ENCODE measurements at regions not wholly inside any gene's neighbourhood (a gene's known extent, or its start where the extent isn't known, plus 50 kb on each side); places are given as distances from the start of the nearest gene placed in this dataset.
"Not testable (repeated sequence)": the region's sequence is repeated elsewhere in the genome, so short reads cannot be mapped to it uniquely, and the experiment has no call there.

DNA sequence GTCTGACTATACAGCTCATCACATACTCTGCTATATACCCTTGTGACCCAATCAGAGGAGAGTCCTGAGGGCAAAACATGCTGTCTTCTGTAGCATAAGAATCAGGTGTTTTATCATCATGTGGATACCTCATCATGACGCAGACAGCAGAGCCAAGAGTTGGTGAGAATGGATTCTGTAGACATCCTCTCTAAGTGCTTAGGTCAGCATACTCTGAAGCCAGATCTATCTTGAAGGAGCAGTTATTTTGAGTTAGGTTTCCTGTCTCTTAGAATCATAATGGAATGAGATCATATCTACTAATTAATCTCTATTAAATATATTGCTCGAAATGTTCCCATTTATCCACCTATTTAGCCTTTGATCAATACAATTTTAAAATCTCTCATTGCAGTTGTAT is 190.2 kb upstream of the KCNH7 start:
- DNase-seq = no peak

DNA sequence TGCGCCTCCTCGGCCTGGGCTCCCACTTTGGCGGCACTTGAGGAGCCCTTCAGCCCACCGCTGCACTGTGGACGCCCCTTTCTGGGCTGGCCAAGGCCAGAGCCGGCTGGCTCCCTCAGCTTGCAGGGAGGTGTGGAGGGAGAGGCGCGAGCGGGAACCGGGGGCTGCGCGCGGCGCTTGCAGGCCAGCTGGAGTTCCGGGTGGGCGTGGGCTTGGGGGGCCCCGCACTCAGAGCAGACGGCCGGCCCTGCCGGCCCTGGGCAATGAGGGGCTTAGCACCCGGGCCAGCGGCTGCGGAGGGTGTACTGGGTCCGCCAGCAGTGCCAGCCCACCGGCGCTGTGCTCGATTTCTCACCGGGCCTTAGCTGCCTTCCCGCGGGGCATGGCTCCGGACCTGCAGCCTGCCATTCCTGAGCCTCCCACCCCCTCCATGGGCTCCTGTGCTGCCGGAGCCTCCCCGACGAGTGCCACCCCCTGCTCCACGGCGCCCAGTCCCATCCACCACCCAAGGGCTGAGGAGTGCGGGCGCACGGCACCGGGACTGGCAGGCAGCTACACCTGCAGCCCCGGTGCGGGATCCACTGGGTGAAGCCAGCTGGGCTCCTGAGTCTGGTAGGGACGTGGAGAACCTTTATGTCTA is 187.7 kb upstream of the KCNH7 start:
- not testable (repeated sequence) for H3K27me3 ChIP-seq; H3K36me3 ChIP-seq; H3K27ac ChIP-seq; DNase-seq; H3K9me3 ChIP-seq (replicated peaks); H3K4me3 ChIP-seq; H3K4me1 ChIP-seq

More for the DNA sequence above, 190.2 kb upstream of the KCNH7 start:
- Histone ChIP-seq H3K4me1 (no peaks in the 10 kb centered on the region), H3K27ac (no peak overlapping the region), H3K4me3 (no peak overlapping the region), H3K36me3 (no peaks in the 10 kb centered on the region), H3K27me3 (no peaks in the 10 kb centered on the region), H3K9me3 (replicated peaks) (no peaks in the 10 kb centered on the region)

DNA sequence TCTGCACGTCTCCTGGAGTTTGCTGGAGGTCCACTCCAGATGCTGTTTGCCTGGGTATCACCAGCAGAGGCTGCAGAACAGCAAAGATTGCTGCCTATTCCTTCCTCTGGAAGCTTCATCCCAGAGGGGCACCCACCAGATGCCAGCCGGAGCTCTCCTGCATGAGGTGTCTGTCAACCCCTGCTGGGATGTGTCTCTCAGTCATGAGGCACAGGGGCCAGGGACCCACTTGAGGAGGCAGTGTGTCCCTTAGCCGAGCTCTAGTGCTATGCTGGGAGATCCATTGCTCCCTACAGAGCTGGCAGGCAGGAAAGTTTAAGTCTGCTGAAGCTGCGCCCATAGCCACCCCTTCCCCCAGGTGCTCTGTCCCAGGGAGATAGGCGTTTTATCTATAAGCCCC is 178.3 kb upstream of the KCNH7 start:
- H3K27me3 ChIP-seq; H3K27ac ChIP-seq; DNase-seq; H3K9me3 ChIP-seq (replicated peaks); H3K36me3 ChIP-seq; H3K4me3 ChIP-seq; H3K4me1 ChIP-seq: not testable (repeated sequence)

DNA sequence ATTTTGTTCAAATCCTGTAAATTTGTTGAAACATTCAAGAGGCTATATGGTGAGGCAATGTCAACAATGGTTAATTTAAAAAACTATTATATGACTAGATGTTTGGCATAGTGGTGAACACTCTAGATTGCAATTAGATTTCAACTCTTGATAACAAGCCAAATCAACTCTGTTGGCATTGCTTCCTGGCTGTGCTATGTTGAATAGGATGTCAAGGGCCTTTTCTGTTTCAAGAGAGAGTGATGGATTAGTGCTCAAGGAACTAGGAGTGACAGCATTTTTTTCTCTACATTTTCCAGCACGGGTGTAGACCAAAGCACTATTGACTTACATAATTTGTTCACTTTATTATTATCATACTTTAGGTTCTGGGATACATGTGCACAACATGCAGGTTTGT is 172.4 kb upstream of the KCNH7 start:
- Histone ChIP-seq H3K9me3 (replicated peaks) (no peaks in the 10 kb centered on the region), H3K4me1 (no peaks in the 10 kb centered on the region), H3K27me3 (no peaks in the 10 kb centered on the region), H3K4me3 (no peak overlapping the region), H3K27ac (no peak overlapping the region), H3K36me3 (no peaks in the 10 kb centered on the region)
- no peak for DNase-seq

DNA sequence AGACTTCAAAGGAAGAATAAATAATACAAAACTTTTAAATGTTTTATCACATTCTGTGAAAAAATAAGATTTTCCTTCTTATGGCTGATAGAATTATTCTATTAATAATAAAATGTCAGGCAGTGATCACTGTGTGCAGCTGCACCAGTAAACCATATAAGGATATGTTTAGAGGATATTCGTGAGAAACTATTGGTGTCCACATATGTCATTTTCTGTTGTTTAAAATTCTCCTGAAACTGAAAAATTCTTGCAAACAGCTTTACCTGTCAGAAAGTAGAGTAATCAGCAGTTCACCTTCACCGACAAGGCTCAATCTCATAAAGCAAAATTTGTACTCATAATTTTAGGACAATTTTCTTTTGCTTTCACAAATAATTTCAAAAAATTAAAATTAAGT is 170.1 kb upstream of the KCNH7 start:
- Histone ChIP-seq H3K27ac (no peak overlapping the region), H3K27me3 (no peaks in the 10 kb centered on the region), H3K4me3 (no peak overlapping the region), H3K4me1 (no peaks in the 10 kb centered on the region), H3K36me3 (no peaks in the 10 kb centered on the region), H3K9me3 (replicated peaks) (no peaks in the 10 kb centered on the region)
- DNase-seq = no peak

DNA sequence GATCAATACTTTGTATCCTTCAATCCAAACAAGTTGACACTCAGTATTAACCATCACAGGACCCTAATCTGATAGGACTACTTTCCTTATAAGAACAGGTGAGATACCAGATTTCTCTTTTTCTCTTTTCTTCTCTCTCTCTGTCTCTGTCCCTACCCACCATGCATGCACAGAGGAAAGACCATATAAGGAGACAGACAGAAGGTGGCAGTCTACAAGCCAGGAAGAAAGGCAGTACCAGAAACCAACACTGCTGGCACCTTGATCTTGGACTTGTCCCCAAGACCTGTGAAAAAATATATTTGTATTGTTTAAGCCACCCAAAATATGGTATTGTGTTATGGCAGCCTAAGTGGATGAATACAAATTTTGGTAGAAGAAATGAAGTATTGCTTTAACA is 156.2 kb upstream of the KCNH7 start:
- Histone ChIP-seq H3K4me3 (no peak overlapping the region), H3K4me1 (no peaks in the 10 kb centered on the region), H3K9me3 (replicated peaks) (no peaks in the 10 kb centered on the region), H3K27me3 (no peaks in the 10 kb centered on the region), H3K27ac (no peak overlapping the region), H3K36me3 (no peaks in the 10 kb centered on the region)
- no peak for DNase-seq

DNA sequence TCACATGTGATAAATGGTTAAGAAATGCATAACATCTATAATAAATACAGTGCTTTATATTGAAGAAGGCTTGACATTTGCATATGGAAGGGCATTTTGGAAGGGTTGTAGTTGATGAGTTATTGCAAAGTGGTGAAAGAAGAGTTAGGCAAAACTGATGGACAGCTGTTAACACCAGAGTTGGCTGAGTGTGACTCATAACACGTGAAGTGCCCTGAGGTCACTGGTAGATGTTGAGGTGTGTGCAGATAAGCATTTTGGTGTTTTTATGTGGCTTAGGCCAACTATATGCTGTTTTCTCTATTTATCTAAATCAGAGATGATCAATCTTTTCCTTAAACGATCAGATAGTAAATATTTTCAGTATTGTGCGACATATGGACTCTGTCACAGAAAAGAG is 154.3 kb upstream of the KCNH7 start:
- Histone ChIP-seq H3K27ac (no peak overlapping the region), H3K4me3 (no peak overlapping the region), H3K27me3 (no peaks in the 10 kb centered on the region), H3K4me1 (no peaks in the 10 kb centered on the region), H3K36me3 (no peaks in the 10 kb centered on the region), H3K9me3 (replicated peaks) (no peaks in the 10 kb centered on the region)
- DNase-seq = no peak

DNA sequence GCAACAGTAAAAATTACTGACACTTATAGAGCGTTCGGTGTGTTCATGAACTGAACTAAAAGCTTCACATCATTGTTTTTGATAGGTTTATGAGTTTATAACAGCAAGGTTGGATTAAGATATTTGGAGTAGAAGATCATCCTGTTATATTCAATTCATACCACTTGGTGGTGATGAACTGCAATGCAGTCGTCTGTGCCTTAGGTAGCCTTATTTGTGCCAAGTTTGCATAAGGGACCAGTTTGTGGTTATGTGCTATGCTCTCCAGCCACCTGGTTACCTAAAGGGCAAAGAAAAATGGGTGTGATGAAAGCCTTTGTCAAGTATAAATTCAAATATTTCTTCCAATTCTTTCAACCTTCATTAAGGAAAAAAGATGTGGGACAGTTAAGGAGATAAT is 150.9 kb upstream of the KCNH7 start:
- DNase-seq = no peak
- no peak overlapping the region for H3K27ac ChIP-seq
- H3K9me3 ChIP-seq (replicated peaks) = no peaks in the 10 kb centered on the region
- H3K36me3 ChIP-seq = no peaks in the 10 kb centered on the region
- no peaks in the 10 kb centered on the region for H3K27me3 ChIP-seq
- H3K4me3 ChIP-seq = no peak overlapping the region
- no peaks in the 10 kb centered on the region for H3K4me1 ChIP-seq

DNA sequence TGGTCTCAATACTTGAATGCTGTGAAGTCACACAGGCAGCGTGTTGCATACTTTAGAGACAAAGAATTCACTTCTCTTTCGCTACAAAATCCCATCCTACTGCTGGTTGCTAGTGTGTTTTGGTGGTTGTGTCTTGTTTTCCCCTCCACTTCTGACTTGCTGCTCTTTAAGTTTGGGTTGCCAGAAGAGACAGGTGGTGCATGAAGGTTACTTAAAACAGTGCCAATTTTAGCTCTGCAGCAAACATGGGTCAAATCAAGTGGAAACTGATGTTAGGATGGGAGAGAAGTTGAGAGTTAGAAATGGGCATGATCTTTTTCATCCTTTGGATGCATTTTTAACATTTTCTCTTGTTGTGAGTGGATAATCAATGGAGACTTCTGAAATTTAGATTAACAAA is 136.2 kb upstream of the KCNH7 start:
- no peak overlapping the region for H3K27ac ChIP-seq
- no peak overlapping the region for H3K4me3 ChIP-seq
- DNase-seq = no peak
- no peaks in the 10 kb centered on the region for H3K9me3 ChIP-seq (replicated peaks)
- no peaks in the 10 kb centered on the region for H3K36me3 ChIP-seq
- no peaks in the 10 kb centered on the region for H3K27me3 ChIP-seq
- H3K4me1 ChIP-seq = no peaks in the 10 kb centered on the region

DNA sequence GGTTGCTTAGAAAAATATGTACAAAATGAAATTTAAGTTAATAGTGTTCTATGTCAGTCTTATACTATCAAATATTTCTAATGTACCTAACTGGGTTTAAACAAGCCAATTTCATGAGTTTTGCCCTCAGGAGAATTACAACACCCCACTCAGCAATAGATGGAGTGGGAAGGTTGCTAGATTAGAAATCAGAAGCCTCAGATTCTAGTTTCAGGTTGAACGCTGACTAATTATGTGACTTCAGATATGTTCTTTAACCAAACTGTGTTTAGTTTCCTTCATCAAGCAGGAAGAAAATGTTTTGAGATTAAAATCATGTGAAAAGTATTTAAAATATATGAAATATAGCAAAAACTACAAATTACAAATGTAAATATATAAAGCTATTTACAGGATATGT is 133.8 kb upstream of the KCNH7 start:
- Histone ChIP-seq H3K4me3 (no peak overlapping the region), H3K27me3 (no peaks in the 10 kb centered on the region), H3K9me3 (replicated peaks) (no peaks in the 10 kb centered on the region), H3K4me1 (no peaks in the 10 kb centered on the region), H3K27ac (no peak overlapping the region), H3K36me3 (no peaks in the 10 kb centered on the region)
- no peak for DNase-seq

DNA sequence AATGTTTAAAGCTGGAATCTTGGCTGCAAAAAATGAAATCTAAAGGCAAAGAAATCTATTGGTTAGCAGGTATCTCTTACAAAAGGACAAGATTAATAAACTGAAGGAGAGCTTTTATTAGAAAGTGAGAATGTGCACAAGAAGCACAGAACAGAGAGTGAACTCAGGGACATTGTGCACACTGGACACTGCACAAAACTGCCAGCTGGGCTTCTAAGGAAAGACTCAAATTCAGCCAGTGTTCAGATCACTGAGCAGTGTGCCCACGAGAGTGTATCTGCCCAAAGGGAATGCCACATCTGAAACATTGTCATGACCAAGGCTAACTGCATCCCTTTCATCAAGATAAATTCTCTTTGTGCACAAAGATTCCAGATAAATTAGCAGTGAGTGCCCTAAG is 129.7 kb upstream of the KCNH7 start:
- Histone ChIP-seq H3K36me3 (no peaks in the 10 kb centered on the region), H3K4me3 (no peak overlapping the region), H3K9me3 (replicated peaks) (no peaks in the 10 kb centered on the region), H3K27ac (no peak overlapping the region), H3K27me3 (no peaks in the 10 kb centered on the region), H3K4me1 (no peaks in the 10 kb centered on the region)
- no peak for DNase-seq

DNA sequence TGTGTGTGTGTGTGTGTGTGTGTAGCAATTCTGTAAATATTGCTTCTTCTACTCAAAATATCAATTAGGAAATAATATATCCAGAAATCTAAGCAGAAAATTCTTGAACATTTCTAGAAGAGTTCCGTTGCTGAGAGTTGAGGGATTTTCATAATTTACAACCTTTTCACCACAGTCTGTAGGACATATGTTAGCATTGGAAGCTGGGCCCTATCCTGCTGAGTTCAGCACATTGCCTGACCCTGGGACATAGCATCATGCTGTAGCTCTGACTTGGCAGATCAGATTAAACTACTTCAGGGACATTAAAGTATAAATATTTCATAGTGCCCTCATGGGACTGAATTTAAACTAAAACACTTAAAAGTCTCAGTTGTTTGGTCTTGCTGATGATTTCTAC is 129.2 kb upstream of the KCNH7 start:
- no peaks in the 10 kb centered on the region for H3K4me1 ChIP-seq
- H3K27ac ChIP-seq = no peak overlapping the region
- H3K27me3 ChIP-seq = no peaks in the 10 kb centered on the region
- H3K9me3 ChIP-seq (replicated peaks) = no peaks in the 10 kb centered on the region
- DNase-seq = no peak
- no peaks in the 10 kb centered on the region for H3K36me3 ChIP-seq
- H3K4me3 ChIP-seq = no peak overlapping the region

DNA sequence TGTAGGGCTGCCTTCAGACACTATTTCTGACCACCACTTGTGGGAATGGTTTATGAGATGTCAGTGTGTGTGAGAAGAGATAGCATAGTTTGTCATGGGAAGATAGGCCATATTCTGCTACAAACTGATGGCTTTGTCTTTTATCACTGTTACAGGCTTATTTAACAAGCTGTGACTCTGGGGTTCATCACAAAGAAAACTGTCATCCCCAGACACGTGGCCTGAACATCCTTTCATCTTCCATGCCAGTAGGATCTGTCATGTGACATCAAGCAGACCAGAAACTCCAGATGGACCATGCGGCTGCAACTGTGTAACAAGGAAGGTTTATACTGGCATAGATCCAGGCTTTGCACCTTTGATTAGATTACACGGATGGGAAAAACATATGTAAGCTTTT is 128.6 kb upstream of the KCNH7 start:
- no peaks in the 10 kb centered on the region for H3K4me1 ChIP-seq
- H3K27ac ChIP-seq = no peak overlapping the region
- no peaks in the 10 kb centered on the region for H3K9me3 ChIP-seq (replicated peaks)
- H3K4me3 ChIP-seq = no peak overlapping the region
- H3K36me3 ChIP-seq = no peaks in the 10 kb centered on the region
- no peak for DNase-seq
- no peaks in the 10 kb centered on the region for H3K27me3 ChIP-seq

DNA sequence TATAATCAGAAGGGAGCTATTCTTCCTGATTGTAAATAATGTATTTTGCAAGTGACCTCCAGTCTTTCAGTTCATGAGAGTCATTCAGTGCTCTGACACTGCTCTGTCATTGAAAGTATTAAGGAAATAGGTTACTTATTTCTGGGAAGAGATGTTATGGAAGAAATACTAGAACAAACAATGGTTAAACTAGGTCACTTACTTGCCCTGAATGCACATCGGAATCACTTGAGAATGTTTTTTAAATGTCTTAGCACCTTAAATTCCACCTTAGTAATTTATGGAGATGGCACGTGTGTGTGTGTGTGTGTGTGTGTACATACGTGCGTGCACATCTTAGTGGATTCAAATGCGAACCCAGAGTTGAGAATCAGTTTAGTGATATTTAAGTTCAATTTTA is 126.6 kb upstream of the KCNH7 start:
- Histone ChIP-seq H3K27ac (no peak overlapping the region), H3K27me3 (no peaks in the 10 kb centered on the region)
- DNase-seq = no peak

DNA sequence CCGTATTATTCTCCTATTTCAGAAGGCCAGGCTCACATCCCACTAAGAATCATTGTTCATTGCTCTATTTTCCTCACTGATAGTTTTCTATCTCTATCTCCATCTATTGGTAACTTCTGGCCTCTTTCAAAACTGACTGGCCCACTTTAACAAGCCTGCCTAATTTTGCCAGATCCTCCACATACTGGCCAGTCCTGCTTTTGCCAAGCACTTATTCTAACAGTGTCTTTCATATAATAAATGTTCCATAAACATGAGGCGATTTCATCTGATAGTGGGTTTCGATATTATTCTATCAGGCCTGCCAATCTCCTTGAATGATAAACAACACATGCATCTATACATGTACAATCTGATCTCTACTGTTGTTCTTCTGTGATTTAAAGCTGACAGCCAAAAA is 125.9 kb upstream of the KCNH7 start:
- Histone ChIP-seq H3K27me3 (no peaks in the 10 kb centered on the region), H3K36me3 (no peaks in the 10 kb centered on the region), H3K27ac (no peak overlapping the region), H3K9me3 (replicated peaks) (no peaks in the 10 kb centered on the region), H3K4me3 (no peak overlapping the region), H3K4me1 (no peaks in the 10 kb centered on the region)
- no peak for DNase-seq

More for the DNA sequence above, 126.6 kb upstream of the KCNH7 start:
- no peaks in the 10 kb centered on the region for H3K9me3 ChIP-seq (replicated peaks)
- H3K4me1 ChIP-seq = no peaks in the 10 kb centered on the region
- no peaks in the 10 kb centered on the region for H3K36me3 ChIP-seq
- H3K4me3 ChIP-seq = no peak overlapping the region

DNA sequence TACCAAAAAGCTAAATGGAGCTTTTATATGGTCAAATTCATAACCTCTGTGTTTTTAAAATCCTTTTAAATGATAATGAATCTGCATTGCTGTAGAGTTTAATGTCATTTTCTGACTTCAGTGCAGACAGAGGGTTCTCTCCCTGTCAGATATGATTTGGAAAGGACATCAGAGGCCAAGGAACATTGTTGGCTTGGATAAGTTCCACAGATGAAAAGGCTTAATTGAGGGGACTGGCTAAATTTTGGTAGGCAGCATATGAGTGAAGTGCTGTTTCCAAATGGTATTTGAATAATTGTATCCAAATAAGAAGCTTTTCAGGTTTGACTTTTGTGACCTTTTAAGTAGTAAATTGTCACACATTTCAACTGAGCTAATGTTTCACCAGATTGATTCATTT is 124.6 kb upstream of the KCNH7 start:
- DNase-seq = no peak
- Histone ChIP-seq H3K36me3 (no peaks in the 10 kb centered on the region), H3K27ac (no peak overlapping the region), H3K9me3 (replicated peaks) (no peaks in the 10 kb centered on the region), H3K4me3 (no peak overlapping the region), H3K27me3 (no peaks in the 10 kb centered on the region), H3K4me1 (no peaks in the 10 kb centered on the region)

DNA sequence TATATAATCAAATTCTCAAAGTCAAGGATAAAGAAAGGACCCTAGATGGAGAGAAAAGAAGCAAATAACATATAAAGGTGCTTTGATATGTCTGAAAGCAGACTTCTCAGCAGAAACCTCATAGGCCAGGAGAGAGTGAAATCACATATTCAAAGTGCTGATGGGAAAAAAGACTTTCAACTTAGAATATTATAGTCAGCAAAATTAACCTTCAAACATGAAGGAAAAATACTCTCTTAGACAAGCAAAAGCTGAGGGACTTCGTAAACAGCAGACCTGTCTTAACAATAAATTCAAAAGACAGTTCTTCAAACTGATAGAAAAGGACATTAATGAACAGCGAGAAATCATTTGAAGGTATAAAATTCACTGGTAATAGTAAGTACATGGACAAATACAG is 107.2 kb upstream of the KCNH7 start:
- DNase-seq = no peak
- no peaks in the 10 kb centered on the region for H3K9me3 ChIP-seq (replicated peaks)

More for the DNA sequence above, 107.2 kb upstream of the KCNH7 start:
- Histone ChIP-seq H3K4me3 (no peak overlapping the region), H3K27ac (no peak overlapping the region), H3K36me3 (no peaks in the 10 kb centered on the region), H3K4me1 (peaks cover 16% of the 10 kb centered on the region), H3K27me3 (no peaks in the 10 kb centered on the region)

Data from SJCRH30 (cell line).